GM23338 (cell line): ENCODE measurements at regions not wholly inside any gene's neighbourhood (a gene's known extent, or its start where the extent isn't known, plus 50 kb on each side); places are given as distances from the start of the nearest gene placed in this dataset.

Experiments
- EZH2phosphoT487 ChIP-seq: fragments of 200-600 bp; sonication (generic); IDR thresholded peaks from one replicate; pipeline ENCODE4 v1.8.1; 2018; ENCODE audit warnings: antibody characterized with exemption; ENCODE audit not compliant: unreplicated experiment
- POLR2AphosphoS5 ChIP-seq: IDR thresholded peaks from 2 replicates; pipeline ENCODE4 v1.6.1; 2016; ENCODE audit warnings: antibody characterized with exemption, low read depth
- TF ChIP-seq, protein P1 (sequence below): IDR thresholded peaks from one replicate; pipeline ENCODE4 v1.6.1; 2018; ENCODE audit warnings: antibody characterized with exemption; ENCODE audit not compliant: unreplicated experiment
- TF ChIP-seq, protein P2 (sequence below), 2 experiments: fragments of 200-600 bp in 1 of 2; sonication (generic) in 1 of 2; conservative IDR thresholded peaks; 2 replicates each; pipeline versions ENCODE4 v1.5.1 to v1.6.1; 2016 to 2017; ENCODE audit warnings: antibody characterized with exemption in 2 of 2, low read depth in 2 of 2, mild to moderate bottlenecking in 2 of 2, moderate library complexity in 1 of 2

- TF ChIP-seq, protein P1, sequence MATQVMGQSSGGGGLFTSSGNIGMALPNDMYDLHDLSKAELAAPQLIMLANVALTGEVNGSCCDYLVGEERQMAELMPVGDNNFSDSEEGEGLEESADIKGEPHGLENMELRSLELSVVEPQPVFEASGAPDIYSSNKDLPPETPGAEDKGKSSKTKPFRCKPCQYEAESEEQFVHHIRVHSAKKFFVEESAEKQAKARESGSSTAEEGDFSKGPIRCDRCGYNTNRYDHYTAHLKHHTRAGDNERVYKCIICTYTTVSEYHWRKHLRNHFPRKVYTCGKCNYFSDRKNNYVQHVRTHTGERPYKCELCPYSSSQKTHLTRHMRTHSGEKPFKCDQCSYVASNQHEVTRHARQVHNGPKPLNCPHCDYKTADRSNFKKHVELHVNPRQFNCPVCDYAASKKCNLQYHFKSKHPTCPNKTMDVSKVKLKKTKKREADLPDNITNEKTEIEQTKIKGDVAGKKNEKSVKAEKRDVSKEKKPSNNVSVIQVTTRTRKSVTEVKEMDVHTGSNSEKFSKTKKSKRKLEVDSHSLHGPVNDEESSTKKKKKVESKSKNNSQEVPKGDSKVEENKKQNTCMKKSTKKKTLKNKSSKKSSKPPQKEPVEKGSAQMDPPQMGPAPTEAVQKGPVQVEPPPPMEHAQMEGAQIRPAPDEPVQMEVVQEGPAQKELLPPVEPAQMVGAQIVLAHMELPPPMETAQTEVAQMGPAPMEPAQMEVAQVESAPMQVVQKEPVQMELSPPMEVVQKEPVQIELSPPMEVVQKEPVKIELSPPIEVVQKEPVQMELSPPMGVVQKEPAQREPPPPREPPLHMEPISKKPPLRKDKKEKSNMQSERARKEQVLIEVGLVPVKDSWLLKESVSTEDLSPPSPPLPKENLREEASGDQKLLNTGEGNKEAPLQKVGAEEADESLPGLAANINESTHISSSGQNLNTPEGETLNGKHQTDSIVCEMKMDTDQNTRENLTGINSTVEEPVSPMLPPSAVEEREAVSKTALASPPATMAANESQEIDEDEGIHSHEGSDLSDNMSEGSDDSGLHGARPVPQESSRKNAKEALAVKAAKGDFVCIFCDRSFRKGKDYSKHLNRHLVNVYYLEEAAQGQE: no peak
- TF ChIP-seq, protein P2, sequence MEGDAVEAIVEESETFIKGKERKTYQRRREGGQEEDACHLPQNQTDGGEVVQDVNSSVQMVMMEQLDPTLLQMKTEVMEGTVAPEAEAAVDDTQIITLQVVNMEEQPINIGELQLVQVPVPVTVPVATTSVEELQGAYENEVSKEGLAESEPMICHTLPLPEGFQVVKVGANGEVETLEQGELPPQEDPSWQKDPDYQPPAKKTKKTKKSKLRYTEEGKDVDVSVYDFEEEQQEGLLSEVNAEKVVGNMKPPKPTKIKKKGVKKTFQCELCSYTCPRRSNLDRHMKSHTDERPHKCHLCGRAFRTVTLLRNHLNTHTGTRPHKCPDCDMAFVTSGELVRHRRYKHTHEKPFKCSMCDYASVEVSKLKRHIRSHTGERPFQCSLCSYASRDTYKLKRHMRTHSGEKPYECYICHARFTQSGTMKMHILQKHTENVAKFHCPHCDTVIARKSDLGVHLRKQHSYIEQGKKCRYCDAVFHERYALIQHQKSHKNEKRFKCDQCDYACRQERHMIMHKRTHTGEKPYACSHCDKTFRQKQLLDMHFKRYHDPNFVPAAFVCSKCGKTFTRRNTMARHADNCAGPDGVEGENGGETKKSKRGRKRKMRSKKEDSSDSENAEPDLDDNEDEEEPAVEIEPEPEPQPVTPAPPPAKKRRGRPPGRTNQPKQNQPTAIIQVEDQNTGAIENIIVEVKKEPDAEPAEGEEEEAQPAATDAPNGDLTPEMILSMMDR (conservative IDR thresholded peaks at IDR 0.05; ENCODE audit: low read depth in 2 of 2): no peak
- TF ChIP-seq EZH2phosphoT487: no peak
- no peak for TF ChIP-seq POLR2AphosphoS5
Measured at GRCh38 chr7:50848203-50848602, 65.5 kb upstream of the GRB10 start.
